Muscle of leg (tissue), 3 donors: ENCODE measurements at regions not wholly inside any gene's neighbourhood (a gene's known extent, or its start where the extent isn't known, plus 50 kb on each side); places are given as distances from the start of the nearest gene placed in this dataset.
A peak's percentile ranks its signal among the peaks of the same experiment; 100 is the strongest.

Experiments used
- DNase-seq: peaks from one replicate; pipeline ENCODE4 v3.0.0; 2013
- H3K27ac ChIP-seq: one replicate; pipeline ENCODE4 v1.5.1; 2013; ENCODE audit warnings: mild to moderate bottlenecking, low read length, control low read depth
- H3K27me3 ChIP-seq: one replicate; pipeline ENCODE4 v1.6.1; 2013; ENCODE audit warnings: low read length; ENCODE audit not compliant: control insufficient read depth, insufficient read depth
- H3K36me3 ChIP-seq: one replicate; pipeline ENCODE4 v1.6.1; 2013; ENCODE audit warnings: low read length; ENCODE audit not compliant: control insufficient read depth, insufficient read depth
- H3K4me1 ChIP-seq: one replicate; pipeline ENCODE4 v1.6.1; 2013; ENCODE audit warnings: low read length; ENCODE audit not compliant: control insufficient read depth, insufficient read depth
- H3K4me3 ChIP-seq: one replicate; pipeline ENCODE4 v1.5.1; 2013; ENCODE audit warnings: low read length, control low read depth
- H3K9me3 ChIP-seq: replicated peaks from 2 replicates; pipeline ENCODE4 v1.6.1; 2013; ENCODE audit warnings: low read depth, low read length; ENCODE audit not compliant: control insufficient read depth
- WGBS: methylation state at CpG from one replicate; pipeline ENCODE4 v1.1.5; 2013; ENCODE audit warnings: missing lambda C conversion rate; ENCODE audit not compliant: insufficient coverage; 5-methylcytosine and 5-hydroxymethylcytosine counted together

DNA sequence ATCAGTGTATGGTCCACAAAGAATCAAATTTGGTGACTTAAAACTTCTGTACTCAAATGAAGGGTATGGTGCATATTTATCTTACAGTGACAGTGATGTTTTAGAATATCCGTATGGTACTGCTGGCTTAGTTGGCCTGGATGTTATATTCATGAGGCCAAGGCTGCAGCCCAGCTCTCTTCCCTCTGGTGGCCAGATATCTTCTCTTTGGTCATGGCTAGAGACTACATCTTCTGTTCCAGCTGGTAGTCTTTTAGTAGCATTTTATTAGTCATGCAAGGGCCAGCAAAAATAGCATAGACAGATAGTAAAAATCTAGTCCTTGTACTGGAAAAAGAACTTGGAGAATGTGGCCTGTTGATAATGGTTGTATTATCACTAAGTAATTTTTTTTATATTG is 124.0 kb upstream of the ROPN1 start:
- peaks cover 2% of the 10 kb centered on the region for H3K4me1 ChIP-seq
- H3K4me3 ChIP-seq, result no peak overlapping the region

GRCh38 chr3:124116906-124117305 is 125.0 kb upstream of the ROPN1 start:
- H3K4me3 ChIP-seq, result no peak overlapping the region
- H3K27me3 ChIP-seq, result no peaks in the 10 kb centered on the region
- H3K36me3 ChIP-seq, result no peaks in the 10 kb centered on the region
- H3K4me1 ChIP-seq, result peaks cover 2% of the 10 kb centered on the region
- no peak overlapping the region for H3K27ac ChIP-seq
- H3K9me3 ChIP-seq, result no peaks in the 10 kb centered on the region
- no peak for DNase-seq

More for the DNA sequence above, 124.0 kb upstream of the ROPN1 start:
- DNase-seq, result no peak
- no peaks in the 10 kb centered on the region for H3K9me3 ChIP-seq
- H3K36me3 ChIP-seq, result no peaks in the 10 kb centered on the region
- H3K27me3 ChIP-seq, result no peaks in the 10 kb centered on the region
- 100% methylated on average over 1 of the region's 1 CpG for WGBS
- no peak overlapping the region for H3K27ac ChIP-seq

DNA sequence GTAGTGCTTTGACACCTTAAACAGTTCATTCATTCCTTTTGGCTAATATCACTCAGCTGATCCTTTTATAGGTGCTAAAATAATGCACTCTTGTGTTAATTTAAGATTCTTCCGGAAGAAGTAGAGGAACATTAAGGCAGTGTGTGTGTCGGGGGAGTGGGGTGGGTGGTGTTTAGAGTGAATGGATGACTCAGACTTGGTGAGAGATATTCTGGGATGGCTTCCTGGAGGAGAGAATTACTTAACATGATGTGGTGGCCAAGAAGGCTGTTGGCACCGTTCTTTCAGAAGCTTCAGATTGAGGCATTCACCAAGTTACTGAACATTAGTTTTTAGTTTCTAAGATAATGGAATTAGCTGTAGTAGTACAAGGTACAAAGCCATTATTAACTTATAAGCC is 125.6 kb upstream of the ROPN1 start:
- Histone ChIP-seq H3K27ac (no peak overlapping the region), H3K4me1 (peaks cover 2% of the 10 kb centered on the region), H3K36me3 (no peaks in the 10 kb centered on the region), H3K27me3 (no peaks in the 10 kb centered on the region), H3K9me3 (no peaks in the 10 kb centered on the region), H3K4me3 (no peak overlapping the region)
- DNase-seq, result no peak
- WGBS, result 84% methylated on average over 2 of the region's 3 CpGs

GRCh38 chr3:124118397-124118796 is 126.5 kb upstream of the ROPN1 start:
- no peaks in the 10 kb centered on the region for H3K36me3 ChIP-seq
- DNase-seq, result no peak
- WGBS, result no CpG with 5 or more reads among the region's 4 CpGs
- H3K4me3 ChIP-seq, result no peak overlapping the region
- no peak overlapping the region for H3K27ac ChIP-seq
- H3K4me1 ChIP-seq, result peaks cover 2% of the 10 kb centered on the region
- H3K27me3 ChIP-seq, result no peaks in the 10 kb centered on the region
- no peaks in the 10 kb centered on the region for H3K9me3 ChIP-seq

- DNase-seq, result peak; percentile 24
- Histone ChIP-seq H3K27me3 (no peaks in the 10 kb centered on the region), H3K9me3 (no peaks in the 10 kb centered on the region), H3K4me1 (peaks cover 2% of the 10 kb centered on the region), H3K4me3 (no peak overlapping the region), H3K36me3 (no peaks in the 10 kb centered on the region), H3K27ac (no peak overlapping the region)
- 57% methylated on average over 4 of the region's 4 CpGs for WGBS
Measured at GRCh38 chr3:124119056-124119716, 127.3 kb upstream of the ROPN1 start.

DNA sequence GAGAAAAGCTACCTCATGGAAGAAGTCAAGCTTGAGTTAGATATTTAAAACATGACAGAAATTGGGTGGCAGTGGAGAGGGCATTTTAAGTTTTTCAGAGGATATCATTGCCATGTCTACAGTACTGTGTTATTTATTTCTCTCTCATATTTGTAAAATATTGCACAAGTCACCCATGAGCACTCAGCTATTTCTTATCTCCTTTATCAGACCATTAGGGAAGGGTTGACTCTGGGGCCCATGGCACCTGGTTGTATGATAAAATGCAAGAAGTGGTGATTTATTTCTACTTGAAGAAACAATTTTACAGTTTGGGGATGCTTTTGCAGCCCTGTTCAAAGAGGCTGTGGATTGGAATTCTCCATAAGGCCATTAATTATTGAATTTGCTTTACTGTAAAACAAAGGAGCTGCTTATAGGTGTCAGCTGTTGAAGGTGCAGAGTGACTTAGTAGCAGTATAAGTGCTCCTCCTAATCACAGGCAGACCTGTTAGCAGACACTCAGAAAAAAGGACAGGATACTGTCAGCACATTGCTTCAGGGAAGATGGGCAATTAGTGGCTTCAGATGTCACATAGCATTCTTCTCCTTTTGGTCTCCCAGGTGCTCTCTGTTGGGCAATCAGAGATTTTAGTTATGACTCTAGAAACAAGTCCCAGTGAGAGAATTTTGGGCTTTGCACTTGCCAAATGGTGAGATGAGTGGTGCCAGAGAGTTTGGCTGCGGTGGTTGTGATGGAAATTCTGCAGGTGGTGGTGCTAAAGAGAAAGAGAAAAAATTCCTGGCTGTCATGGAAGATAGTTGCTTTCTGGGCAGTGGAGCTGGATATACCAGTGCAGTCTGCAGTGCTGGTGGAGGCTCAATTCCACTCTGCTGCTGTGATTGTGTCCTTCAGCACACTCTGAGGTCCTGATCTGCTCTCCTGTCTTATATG is 129.7 kb upstream of the ROPN1 start:
- Histone ChIP-seq H3K4me3 (no peak overlapping the region), H3K36me3 (no peaks in the 10 kb centered on the region), H3K4me1 (no peaks in the 10 kb centered on the region), H3K27ac (no peak overlapping the region), H3K27me3 (no peaks in the 10 kb centered on the region), H3K9me3 (no peaks in the 10 kb centered on the region)
- no peak for DNase-seq
- 50% methylated on average over 1 of the region's 1 CpG for WGBS

- Histone ChIP-seq H3K27me3 (no peaks in the 10 kb centered on the region), H3K9me3 (no peaks in the 10 kb centered on the region), H3K4me1 (no peaks in the 10 kb centered on the region), H3K36me3 (no peaks in the 10 kb centered on the region), H3K4me3 (no peak overlapping the region), H3K27ac (no peak overlapping the region)
- WGBS, result no CpG with 5 or more reads among the region's 1 CpG
- DNase-seq, result no peak
Measured at GRCh38 chr3:124125315-124125714, 133.4 kb upstream of the ROPN1 start.

DNA sequence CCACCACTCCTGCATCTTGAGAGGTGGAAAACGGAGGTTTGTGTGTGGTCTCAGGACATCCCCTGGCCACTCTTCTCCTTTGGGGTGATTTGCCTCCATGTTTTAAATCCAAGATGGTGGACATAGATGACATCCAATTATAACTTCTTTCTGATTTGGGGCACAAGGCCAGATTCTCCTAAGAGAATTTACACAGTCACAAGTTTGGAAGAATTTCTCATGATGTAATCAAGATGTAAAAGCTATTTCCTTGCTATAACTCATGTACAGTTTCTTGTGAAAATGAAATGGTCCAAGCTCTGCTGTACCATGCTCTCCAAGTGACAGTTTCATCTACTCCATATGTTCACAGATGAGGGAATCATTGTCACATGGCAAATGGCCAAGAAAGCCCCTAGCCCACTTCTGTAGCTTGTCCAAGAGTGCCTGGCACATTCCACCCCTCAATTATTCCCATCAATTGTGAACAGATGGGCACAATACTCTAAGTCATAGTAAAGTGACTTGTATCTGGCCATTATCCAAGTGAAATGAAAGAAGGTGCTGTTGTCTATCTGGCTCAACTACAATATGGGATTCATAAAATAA is 134.6 kb upstream of the ROPN1 start:
- Histone ChIP-seq H3K27ac (no peak overlapping the region), H3K36me3 (no peaks in the 10 kb centered on the region), H3K4me1 (no peaks in the 10 kb centered on the region), H3K27me3 (no peaks in the 10 kb centered on the region), H3K9me3 (no peaks in the 10 kb centered on the region), H3K4me3 (no peak overlapping the region)
- no peak for DNase-seq
- WGBS, result no CpG with 5 or more reads among the region's 1 CpG

DNA sequence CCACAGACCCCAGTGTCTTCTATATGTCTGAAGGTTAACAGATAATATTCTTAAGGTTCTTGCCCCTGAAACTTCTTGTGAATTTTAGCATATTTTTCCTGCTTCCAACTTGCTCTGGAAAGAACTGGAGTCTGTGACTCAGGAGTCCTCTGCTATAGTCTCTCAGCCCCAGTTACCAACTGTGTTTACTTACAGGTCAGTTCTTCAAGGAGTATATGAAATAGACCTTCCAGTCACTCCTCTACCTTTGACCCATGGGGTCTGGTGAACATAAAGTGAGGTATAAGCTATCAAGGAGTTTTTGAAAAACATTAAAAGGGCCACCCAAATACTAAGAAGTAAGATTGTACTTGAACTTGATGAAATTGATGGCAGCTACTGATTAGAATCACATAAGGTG is 139.2 kb upstream of the ROPN1 start:
- H3K27ac ChIP-seq, result no peak overlapping the region
- no peak for DNase-seq
- no peaks in the 10 kb centered on the region for H3K4me1 ChIP-seq
- H3K27me3 ChIP-seq, result no peaks in the 10 kb centered on the region
- no peaks in the 10 kb centered on the region for H3K36me3 ChIP-seq
- H3K9me3 ChIP-seq, result no peaks in the 10 kb centered on the region
- H3K4me3 ChIP-seq, result no peak overlapping the region

GRCh38 chr3:124131580-124131979 is 139.7 kb upstream of the ROPN1 start:
- DNase-seq, result no peak
- Histone ChIP-seq H3K4me3 (no peak overlapping the region), H3K27ac (no peak overlapping the region), H3K27me3 (no peaks in the 10 kb centered on the region), H3K36me3 (no peaks in the 10 kb centered on the region), H3K9me3 (no peaks in the 10 kb centered on the region), H3K4me1 (no peaks in the 10 kb centered on the region)
- 20% methylated on average over 1 of the region's 2 CpGs for WGBS
